ENCODE measurements at regions not wholly inside any gene's neighbourhood (a gene's known extent, or its start where the extent isn't known, plus 50 kb on each side); places are given as distances from the start of the nearest gene placed in this dataset.
"Not testable (repeated sequence)": the region's sequence is repeated elsewhere in the genome, so short reads cannot be mapped to it uniquely, and the experiment has no call there.

GRCh38 chr15:44849701-44850403 lies 106.6 kb upstream of the TERB2 start:
- not testable (repeated sequence) for DNase-seq (ENCODE audit: low read depth)

GRCh38 chr15:44853304-44853950 lies 103.1 kb upstream of the TERB2 start:
- peak; percentile 46 for DNase-seq (ENCODE audit: low read depth)

DNA sequence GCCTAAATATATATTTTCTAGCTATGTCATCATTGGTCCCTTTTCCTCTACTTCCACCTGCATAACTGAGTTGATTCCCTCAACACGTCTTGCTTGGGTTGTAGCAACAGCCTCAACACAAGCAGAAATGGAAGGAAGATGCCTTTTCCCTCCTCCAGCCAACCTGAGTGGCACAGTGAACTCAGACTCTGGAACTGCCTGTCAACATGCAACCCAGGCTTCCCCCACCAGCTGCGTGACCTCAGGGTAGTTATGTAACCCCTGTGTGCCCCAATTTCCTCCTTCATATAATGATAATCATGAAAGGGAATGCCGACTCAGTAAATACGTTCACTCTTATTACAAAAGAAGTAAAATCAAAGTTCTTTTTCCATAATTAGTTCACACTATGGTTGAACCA lies 101.8 kb upstream of the TERB2 start:
- DNase-seq (ENCODE audit: low read depth): not testable (repeated sequence)

- DNase-seq (ENCODE audit: low read depth): not testable (repeated sequence)
These were observed 100.2 kb upstream of the TERB2 start for GRCh38 chr15:44856284-44856683.

- not testable (repeated sequence) for DNase-seq (ENCODE audit: low read depth)
These were observed 99.2 kb upstream of the TERB2 start for GRCh38 chr15:44857164-44857710.

- not testable (repeated sequence) for DNase-seq (ENCODE audit: low read depth)
These were observed 97.4 kb upstream of the TERB2 start for GRCh38 chr15:44859088-44859487.

DNA sequence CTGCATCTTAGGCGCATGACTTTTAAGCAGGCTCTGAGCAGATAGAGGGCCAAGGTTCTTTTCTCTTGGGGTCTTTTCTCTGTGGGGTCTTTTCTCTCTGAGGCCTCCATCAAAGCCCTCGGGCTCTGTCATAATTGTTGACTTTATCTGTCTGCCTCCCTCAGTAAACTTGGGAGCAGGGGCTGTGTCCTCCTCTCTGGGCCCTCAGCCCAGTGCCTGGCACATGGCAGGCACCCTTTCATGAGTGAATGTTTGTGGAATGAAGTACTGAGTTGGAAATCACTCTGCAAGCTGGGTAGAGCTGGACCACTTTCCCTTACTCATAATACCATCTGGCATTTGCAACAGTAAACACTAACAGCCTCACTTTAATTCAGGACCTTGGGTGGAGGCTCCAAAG lies 96.3 kb upstream of the TERB2 start:
- not testable (repeated sequence) for DNase-seq (ENCODE audit: low read depth)

DNA sequence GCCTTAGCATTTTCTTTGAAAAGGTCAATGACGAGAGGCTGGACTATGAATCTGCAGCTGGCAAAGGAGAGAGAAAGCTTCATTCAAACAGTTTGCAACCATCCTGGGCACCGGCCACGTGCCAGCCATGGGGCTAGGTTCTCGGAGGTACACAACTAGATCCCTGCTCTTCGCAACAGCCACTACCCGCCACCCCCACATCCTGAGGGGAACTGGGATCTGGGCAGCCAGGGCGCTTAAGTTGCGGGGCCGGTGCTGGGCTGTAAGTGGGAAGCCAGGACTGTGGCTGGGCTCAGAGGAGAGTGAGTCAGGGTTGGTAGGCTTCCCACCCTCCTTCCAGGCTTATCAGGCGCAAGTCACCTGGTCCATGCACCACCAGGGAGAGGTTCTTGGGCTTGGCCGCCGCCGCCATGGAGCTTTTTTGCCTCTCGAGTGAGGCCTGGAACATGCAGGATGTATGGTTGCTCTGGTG lies 95.0 kb upstream of the TERB2 start:
- no peak for DNase-seq (ENCODE audit: low read depth)

DNA sequence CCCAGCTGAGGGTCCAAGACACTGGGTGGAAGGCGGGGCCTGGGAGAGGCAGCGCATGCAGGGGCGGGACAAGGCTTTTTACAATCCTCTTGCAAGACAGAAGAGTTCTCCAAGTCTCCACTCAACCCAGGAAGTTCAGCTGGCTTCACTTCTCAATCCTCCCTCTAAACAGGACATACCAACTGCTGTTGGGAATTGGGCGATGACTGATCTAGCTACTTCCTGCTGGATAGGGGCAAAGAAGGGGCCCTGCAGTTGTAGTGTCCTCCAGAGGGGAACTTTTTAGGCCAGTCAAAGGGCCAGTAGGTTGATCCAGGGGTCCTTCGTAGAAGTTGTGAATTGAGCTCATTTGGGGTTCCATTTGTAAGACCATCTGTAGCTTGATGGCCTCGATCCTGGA lies 94.6 kb upstream of the TERB2 start:
- no peak for DNase-seq (ENCODE audit: low read depth)

- not testable (repeated sequence) for DNase-seq (ENCODE audit: low read depth)
These were observed 93.6 kb upstream of the TERB2 start for GRCh38 chr15:44862866-44863265.

GRCh38 chr15:44868100-44868499 lies 88.4 kb upstream of the TERB2 start:
- not testable (repeated sequence) for DNase-seq (ENCODE audit: low read depth)

DNA sequence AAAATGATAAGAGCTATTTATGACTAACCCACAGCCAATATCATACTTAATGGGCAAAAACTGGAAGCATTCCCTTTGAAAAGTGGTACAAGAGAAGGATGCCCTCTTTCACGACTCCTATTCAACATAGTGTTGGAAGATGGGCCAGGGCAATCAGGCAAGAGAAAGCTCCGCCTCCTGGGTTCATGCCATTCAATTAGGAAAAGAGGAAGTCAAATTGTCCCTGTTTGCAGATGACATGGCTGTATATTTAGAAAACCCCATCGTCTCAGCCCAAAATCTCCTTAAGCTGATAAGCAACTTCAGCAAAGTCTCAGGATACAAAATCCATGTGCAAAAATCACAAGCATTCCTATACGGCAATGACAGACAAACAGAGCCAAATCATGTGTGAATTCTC lies 86.4 kb upstream of the TERB2 start:
- not testable (repeated sequence) for DNase-seq (ENCODE audit: low read depth)

GRCh38 chr15:44873103-44873502 lies 83.4 kb upstream of the TERB2 start:
- no peak for DNase-seq (ENCODE audit: low read depth)

- no peak for DNase-seq (ENCODE audit: low read depth)
These were observed 77.4 kb upstream of the TERB2 start for GRCh38 chr15:44879066-44879465.

DNA sequence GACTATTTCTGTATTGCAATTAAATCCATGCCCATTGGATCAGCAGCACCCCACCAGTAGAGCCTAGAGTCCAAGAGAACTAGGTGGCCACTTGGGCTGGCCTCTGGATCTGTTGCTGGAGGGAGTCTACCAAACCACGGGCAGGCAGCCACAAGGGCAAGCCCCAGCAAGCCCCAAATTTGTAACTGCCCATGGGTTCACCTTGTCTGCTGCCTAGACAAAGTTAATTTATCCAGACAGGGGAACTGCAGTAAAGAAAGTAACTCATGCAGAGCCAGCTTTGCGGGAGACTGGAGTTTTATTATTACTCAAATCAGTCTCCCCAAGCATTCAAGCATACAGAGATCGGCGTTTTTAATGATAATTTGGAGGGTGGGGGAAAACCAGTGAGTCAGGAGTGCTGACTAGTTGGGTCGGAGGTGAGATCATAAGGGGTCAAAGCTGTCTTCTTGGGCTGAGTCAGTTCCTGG lies 74.0 kb upstream of the TERB2 start:
- no peak for DNase-seq (ENCODE audit: low read depth)

DNA sequence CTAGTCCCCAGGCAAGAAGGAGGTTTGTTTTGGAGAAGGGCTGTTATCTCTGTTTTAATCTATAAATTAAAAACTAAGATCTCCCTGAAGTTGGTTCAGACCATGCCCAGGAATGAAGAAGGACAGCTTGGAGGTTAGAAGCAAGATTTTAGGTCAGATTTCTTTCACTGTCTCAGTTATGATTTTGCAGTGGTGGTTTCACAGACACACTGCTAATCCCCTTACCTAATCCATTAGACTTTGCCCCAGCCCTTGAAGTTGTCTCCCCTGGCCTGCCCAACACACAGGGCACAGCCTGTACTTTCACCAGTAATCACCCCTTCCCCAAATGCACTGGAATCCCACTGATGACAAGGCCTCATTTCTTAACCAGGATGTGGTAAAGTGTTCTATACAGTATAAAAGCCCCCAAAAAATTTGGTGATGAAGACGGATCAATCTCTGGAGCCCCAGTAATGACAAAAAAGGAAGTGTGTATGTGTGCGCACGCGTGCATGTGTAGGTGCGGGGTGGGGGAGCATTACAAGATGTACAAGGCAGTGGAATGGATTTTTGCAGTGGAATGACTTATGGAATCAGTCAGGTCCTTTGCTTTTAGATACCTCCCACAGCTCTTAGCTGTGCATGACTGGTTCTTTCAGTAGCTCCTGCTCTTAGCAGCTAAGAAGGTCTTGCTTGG lies 73.1 kb upstream of the TERB2 start:
- DNase-seq (ENCODE audit: low read depth): no peak

GRCh38 chr15:44898890-44899651 lies 57.4 kb upstream of the TERB2 start:
- not testable (repeated sequence) for DNase-seq (ENCODE audit: low read depth)

- not testable (repeated sequence) for DNase-seq (ENCODE audit: low read depth)
These were observed 56.7 kb upstream of the TERB2 start for GRCh38 chr15:44899775-44900174.

DNA sequence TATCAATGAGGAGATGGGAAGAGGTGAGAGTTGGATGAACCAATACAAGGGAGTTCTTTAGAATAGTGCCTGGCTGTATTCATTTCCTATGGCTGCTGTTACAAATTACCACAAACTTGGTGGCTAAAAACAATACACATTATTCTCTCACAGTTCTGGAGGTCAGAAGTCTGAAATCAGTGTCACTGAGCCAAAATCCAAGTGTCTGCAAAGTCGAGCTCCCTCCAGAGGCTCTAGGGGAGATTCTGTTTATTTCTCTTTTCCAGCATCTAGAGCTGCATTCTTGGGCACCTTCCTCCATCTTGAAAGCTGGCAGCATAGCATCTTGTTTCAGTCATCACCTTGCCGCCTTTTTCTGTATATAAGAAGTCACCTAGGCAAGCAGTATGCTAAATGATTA lies 55.7 kb upstream of the TERB2 start:
- DNase-seq (ENCODE audit: low read depth): not testable (repeated sequence)

- DNase-seq (ENCODE audit: low read depth): not testable (repeated sequence)
These were observed 53.2 kb upstream of the TERB2 start for GRCh38 chr15:44903281-44903680.

DNA sequence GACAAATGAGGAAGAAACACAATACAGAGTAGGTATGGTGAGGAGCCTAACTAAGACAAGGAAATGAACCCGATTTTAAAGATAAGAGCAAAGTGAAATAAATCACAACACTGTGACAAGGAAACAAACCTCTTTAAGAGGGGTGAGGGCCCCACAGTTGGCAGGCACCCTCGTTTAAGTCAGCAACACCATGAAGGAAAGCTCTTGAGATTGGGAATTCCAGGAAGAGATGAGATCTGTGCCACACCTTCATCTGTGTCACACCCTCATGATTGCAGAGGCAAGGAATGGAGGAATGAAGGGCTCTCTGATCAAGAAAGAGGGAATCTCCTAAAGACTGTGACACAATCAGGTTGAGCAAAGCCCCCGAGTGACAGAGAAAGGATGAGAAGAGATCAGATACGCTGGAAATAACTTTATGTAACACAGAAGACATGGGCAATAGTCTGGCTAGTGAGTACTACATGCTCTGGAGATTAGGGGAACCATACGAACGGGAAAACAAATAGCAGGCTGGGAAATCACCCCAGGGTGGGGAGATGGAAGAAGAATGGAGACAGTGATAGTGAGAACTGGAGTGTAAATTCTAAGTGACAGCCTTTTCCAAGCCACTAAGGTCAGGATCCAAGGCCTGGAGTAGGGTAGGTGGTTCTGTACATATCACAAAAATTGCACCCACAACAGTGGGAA lies 51.7 kb upstream of the TERB2 start:
- not testable (repeated sequence) for DNase-seq (ENCODE audit: low read depth)

Measured in stimulated activated CD4-positive, alpha-beta T cell treated with anti-CD3 and anti-CD28 coated beads, Interleukin-2, amount 100 ng/mL, for 4 hours (primary cell).